Activated T-cell treated with anti-CD3 and anti-CD28 coated beads, Interleukin-2, amount 50 U/mL, for 24 hours (primary cell): ENCODE measurements at regions not wholly inside any gene's neighbourhood (a gene's known extent, or its start where the extent isn't known, plus 50 kb on each side); places are given as distances from the start of the nearest gene placed in this dataset.

Source experiments
- DNase-seq: peaks from one replicate; pipeline ENCODE4 v3.0.0-alpha.2; 2020
- H3K27ac Mint-ChIP-seq: 2 replicates; pipeline ENCODE4 v1.8.0; 2020; ENCODE audit warnings: mild to moderate bottlenecking, mixed read lengths
- H3K27me3 Mint-ChIP-seq: 2 replicates; pipeline ENCODE4 v1.8.0; 2020; ENCODE audit warnings: mixed read lengths
- H3K36me3 Mint-ChIP-seq: 2 replicates; pipeline ENCODE4 v1.8.0; 2020; ENCODE audit warnings: low read depth, mixed read lengths
- H3K4me1 Mint-ChIP-seq: 2 replicates; pipeline ENCODE4 v1.8.0; 2020; ENCODE audit warnings: low read depth, mixed read lengths
- H3K4me3 Mint-ChIP-seq: 2 replicates; pipeline ENCODE4 v1.8.0; 2020; ENCODE audit warnings: mild to moderate bottlenecking, moderate library complexity, mixed read lengths
- H3K9me3 Mint-ChIP-seq: 2 replicates; pipeline ENCODE4 v1.8.0; 2020; ENCODE audit warnings: mixed read lengths

DNA sequence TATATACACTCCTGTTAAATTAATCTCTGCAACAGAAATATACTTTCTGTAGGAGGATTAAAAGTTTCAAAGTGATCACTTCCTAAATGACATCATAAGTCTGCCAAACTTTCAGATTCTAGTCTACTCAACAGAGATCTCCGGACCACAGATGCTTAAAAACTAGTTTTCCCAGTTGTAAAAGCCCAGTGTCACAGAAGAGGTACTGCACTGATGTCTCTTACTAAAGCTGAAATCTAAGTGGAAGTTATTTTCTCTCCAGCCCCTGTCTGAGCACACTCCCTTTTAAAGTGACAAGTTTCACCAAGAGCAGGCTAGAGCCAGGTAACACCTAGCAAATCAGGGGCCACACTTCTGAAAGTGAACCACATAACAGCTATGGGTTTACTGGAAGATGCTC is 71.6 kb upstream of the DST start:
- Mint-ChIP-seq H3K27ac (no peak overlapping the region), H3K36me3 (no peaks in the 10 kb centered on the region), H3K27me3 (peaks cover 12% of the 10 kb centered on the region), H3K4me3 (no peak overlapping the region), H3K4me1 (peaks cover 1% of the 10 kb centered on the region), H3K9me3 (peaks cover 1% of the 10 kb centered on the region)
- no peak for DNase-seq

DNA sequence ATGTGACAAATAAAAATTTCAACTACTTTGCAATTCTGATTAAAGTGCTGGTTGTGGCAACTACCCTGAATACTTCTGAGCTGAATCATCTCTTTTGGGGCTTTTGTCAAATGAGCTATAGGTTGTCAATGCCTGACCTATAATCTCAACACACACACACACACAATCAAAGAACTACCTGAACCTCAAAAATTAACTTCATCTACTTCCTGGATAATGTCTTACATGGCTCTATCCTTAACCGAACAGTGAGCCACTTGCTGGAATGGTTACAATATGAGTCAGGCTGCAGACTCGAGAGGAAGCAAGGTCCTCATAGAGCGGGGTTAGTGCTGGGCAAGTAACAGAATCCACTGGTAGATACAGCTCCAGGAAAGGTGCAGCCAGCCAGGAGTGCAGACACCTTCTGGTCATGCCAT is 70.6 kb upstream of the DST start:
- H3K27me3 Mint-ChIP-seq = peaks cover 7% of the 10 kb centered on the region
- H3K9me3 Mint-ChIP-seq = no peaks in the 10 kb centered on the region
- no peaks in the 10 kb centered on the region for H3K36me3 Mint-ChIP-seq
- H3K27ac Mint-ChIP-seq = no peak overlapping the region
- H3K4me1 Mint-ChIP-seq = no peaks in the 10 kb centered on the region
- no peak for DNase-seq
- H3K4me3 Mint-ChIP-seq = no peak overlapping the region

DNA sequence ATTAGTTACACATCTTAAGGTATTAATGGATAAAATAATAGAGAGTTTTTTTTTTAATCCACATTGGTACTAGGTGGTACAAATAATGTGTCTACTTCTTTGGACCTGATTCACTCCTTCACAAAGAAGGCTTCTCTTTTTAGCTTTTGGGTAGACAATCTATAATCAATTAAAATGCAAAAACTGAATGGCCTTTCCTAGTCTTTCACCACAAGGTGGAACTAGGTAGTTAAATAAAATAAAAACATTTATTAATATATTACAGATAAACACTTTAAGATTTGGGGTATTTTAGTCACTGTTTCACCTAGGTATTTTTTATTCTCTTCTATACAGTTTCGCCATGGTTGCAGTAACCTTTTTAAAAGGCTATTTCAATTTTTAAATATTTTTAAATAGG is 68.3 kb upstream of the DST start:
- no peaks in the 10 kb centered on the region for H3K9me3 Mint-ChIP-seq
- peaks cover 3% of the 10 kb centered on the region for H3K27me3 Mint-ChIP-seq
- no peaks in the 10 kb centered on the region for H3K36me3 Mint-ChIP-seq
- no peak overlapping the region for H3K27ac Mint-ChIP-seq
- H3K4me3 Mint-ChIP-seq = no peak overlapping the region
- no peaks in the 10 kb centered on the region for H3K4me1 Mint-ChIP-seq
- DNase-seq = no peak

DNA sequence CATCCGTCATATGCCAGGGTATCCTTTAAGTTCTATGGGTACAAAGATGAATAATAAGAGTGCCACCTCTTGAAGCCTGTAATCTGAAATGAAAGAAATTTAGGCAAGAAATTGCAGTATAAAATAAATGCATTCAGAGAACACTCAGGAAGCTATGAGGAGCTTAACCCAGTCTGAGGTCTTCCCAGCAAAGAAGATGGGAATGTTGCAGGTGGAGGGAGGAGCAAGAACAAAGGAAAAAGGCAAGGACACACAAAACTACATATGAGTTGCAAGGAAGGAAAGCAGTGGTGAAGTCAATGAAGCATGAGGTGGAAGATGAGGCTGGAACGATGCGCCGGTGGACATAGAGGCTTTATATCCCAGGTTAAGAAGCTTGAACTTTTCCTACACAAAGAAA is 67.0 kb upstream of the DST start:
- Mint-ChIP-seq H3K27ac (no peak overlapping the region), H3K4me1 (no peaks in the 10 kb centered on the region), H3K9me3 (no peaks in the 10 kb centered on the region), H3K36me3 (no peaks in the 10 kb centered on the region), H3K4me3 (no peak overlapping the region), H3K27me3 (peaks cover 3% of the 10 kb centered on the region)
- DNase-seq = no peak

DNA sequence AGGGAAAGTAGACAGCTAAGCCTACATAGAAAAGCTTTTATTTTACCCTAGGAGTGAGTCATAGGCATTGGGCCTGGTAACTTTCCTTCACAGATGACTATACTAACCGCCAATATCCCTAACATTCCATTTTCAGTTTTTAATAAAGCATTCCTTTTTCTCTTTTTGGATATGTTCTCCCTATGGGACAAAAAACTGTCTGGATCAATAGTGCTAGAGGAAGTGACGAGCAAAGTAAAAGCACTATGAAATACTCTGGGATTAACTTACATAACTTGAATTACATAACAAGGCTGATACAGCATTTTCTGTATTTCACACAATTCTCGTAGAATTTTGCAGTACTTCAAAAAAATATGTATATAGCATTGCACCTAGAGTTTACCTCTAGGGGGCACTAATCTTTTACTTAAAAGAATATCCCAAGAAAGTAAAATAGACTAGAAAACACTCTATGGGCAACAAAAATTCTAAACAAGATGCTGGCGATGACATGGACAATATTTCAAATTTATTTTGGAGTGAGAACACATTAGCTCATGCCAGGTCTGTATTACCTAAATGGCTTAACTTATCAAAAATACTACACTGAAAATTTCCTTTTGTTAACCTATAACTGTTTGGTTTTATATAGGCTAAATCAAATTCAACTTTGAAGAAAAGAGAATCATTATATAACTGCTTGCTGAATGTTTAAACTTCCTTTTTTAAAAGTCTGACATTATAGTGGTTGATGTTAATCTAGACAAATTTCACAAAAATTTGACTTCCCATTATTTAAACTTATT is 66.3 kb upstream of the DST start:
- Mint-ChIP-seq H3K36me3 (no peaks in the 10 kb centered on the region), H3K9me3 (no peaks in the 10 kb centered on the region), H3K27ac (no peak overlapping the region), H3K4me3 (no peak overlapping the region), H3K27me3 (peaks cover 3% of the 10 kb centered on the region), H3K4me1 (no peaks in the 10 kb centered on the region)
- DNase-seq = no peak

DNA sequence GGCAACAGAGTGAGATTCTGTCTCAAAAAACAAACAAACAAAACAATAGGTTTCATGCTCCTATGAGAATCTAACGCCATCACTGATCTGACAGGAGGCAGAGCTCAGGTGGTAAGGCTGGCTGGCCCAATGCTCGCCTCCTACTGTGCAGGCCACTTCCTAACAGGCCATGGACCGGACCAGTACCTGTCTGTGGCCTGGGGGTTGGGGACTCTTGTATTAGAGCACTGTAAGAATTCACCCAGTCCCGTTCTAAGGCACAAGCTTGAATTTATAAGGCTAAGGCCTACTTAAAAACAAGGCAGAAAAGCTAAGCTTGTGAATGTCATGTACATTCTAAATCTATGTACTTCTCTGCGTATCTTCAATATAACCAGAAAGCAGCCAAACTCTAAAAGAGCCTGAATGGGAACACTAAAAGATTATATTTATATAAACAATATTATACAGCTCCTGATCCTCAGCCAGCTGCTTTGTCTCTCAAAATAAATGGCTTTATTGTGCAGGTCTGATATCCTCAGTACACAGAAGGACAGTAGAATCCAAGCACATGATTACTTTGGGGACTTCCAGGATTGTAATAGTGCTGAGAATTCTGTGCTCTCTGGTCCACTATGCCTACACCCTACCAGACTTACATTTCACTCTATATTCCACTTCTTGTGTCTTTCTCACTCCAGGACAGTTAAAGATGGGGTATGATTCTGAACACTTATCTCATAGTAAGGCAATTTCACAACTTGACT is 64.5 kb upstream of the DST start:
- no peaks in the 10 kb centered on the region for H3K36me3 Mint-ChIP-seq
- no peaks in the 10 kb centered on the region for H3K9me3 Mint-ChIP-seq
- H3K4me1 Mint-ChIP-seq = no peaks in the 10 kb centered on the region

DNA sequence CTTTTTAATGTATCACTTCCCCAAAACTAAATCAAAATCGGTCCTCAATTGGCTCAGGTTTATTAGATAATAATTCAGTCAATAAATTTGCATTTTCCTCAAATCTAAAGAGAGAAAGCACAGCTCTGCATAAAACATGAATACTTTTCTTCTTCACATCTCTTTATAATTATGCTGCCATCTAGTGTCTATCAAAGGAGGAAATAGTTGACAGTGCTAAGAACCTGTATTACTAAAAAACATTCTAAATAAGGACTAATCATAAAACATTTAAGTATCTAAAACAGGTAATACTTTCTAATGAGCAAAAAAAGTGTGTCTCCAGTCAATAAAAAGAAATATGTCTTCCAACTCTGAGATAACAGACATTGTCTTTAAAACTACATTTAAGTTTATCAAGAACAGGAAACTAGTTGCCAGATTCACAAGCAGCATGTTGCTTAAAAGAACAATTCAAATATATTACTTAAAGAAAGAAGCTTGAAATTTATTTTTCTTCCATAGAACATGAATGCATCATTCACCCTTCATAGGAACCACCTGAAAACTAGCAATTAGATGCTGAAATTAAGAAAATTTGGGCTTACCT is 56.5 kb upstream of the DST start:
- Mint-ChIP-seq H3K27ac (no peak overlapping the region), H3K27me3 (no peaks in the 10 kb centered on the region), H3K4me3 (no peak overlapping the region), H3K4me1 (no peaks in the 10 kb centered on the region), H3K36me3 (no peaks in the 10 kb centered on the region), H3K9me3 (no peaks in the 10 kb centered on the region)
- DNase-seq = no peak

More for the DNA sequence above, 64.5 kb upstream of the DST start:
- Mint-ChIP-seq H3K4me3 (no peak overlapping the region), H3K27me3 (peaks cover 3% of the 10 kb centered on the region), H3K27ac (no peak overlapping the region)
- DNase-seq = no peak

DNA sequence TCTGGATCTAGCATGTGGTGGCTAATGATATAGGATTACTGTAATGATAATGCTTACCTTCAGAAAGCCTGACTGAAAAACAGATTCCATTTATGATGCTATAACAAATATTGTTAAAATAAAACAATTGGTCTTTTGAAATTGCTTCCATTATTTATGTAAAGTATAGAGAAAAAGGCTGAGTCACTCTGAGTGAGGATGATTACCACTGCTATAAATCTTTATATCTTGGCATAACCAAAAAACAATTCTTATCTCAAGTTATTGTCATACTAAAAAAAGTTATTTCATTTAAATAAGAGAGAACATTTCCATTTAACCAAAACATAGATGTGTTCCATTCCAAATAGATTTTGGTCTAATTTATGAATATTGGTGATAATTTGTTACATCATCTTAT is 53.0 kb upstream of the DST start:
- Mint-ChIP-seq H3K4me1 (no peaks in the 10 kb centered on the region), H3K27ac (no peak overlapping the region), H3K36me3 (no peaks in the 10 kb centered on the region), H3K4me3 (no peak overlapping the region), H3K9me3 (no peaks in the 10 kb centered on the region), H3K27me3 (no peaks in the 10 kb centered on the region)
- DNase-seq = no peak

DNA sequence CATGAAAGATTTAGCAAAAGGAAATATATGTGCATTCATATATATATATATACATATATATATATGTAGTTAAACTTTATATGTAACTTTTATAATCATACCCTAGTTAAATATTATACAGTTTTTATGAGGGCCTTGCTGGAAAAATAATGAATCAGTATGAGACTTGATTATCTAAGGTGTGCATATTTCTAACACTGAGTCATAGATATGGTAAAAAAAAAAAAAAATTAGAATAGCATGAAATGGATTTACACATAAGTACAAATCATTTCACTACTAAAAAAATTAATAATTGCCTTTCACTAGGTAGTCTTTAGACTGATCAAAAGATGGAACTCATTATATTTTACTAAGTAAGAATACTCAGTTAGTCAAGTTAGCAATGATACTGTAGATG is 51.3 kb upstream of the DST start:
- Mint-ChIP-seq H3K36me3 (no peaks in the 10 kb centered on the region), H3K27ac (no peak overlapping the region), H3K4me3 (no peak overlapping the region), H3K27me3 (no peaks in the 10 kb centered on the region), H3K9me3 (no peaks in the 10 kb centered on the region), H3K4me1 (no peaks in the 10 kb centered on the region)
- no peak for DNase-seq

DNA sequence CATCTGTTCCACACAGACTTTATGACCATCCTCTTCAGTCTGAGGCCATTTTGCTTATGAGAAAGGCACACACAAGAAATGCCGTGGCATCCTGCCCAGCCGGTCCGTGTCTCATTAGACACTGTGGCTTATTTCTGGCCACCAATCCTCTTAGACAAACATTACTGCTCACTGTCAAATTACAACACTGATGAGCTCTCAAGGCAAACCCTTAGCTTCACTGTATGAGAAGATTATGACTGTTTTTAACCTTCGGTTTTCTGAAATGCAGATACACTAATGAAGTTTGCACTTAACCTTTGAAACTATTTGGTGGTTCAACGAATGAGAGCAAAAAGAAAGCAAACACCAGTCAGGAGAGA is 50.5 kb upstream of the DST start:
- Mint-ChIP-seq H3K9me3 (no peaks in the 10 kb centered on the region), H3K27ac (no peak overlapping the region), H3K27me3 (no peaks in the 10 kb centered on the region), H3K4me3 (no peak overlapping the region), H3K36me3 (no peaks in the 10 kb centered on the region), H3K4me1 (no peaks in the 10 kb centered on the region)
- no peak for DNase-seq

DNA sequence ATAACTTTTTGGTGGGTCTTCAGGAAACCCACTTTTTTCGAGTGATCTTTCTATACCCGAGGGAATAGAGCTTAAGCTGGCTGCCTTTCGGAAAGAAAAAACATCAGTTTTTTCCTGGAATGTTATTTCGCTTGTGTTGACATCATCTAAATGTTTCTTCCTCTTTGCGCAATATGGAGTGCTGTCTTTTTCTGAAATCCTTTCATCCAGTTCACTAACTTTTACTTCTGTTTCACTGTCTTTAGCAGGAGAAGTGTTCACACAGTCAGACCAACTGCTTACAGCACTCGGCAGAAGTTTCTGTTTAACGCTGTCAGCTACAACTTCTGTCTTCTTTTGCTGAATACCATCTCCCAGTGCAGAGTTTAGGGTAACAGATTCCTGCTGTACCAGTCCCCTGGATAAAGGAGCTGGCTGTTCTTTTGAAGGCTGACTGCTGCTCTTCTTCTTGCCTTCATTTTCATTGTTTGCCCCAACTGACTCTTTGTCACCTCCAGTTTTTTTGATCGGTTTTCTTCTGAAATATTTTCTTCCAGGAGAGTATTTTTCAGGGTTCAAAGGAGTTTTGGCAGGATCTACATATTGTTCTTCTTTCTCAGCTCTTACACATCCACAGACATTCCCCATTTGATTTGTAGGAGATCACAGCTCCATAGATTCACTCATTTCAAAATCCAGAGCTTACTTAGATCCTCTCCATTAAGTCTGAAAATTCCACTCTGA is 50.0 kb upstream of the DST start:
- no peak overlapping the region for H3K4me3 Mint-ChIP-seq
- DNase-seq = no peak
- no peaks in the 10 kb centered on the region for H3K27me3 Mint-ChIP-seq
- H3K36me3 Mint-ChIP-seq = no peaks in the 10 kb centered on the region
- no peaks in the 10 kb centered on the region for H3K4me1 Mint-ChIP-seq
- H3K27ac Mint-ChIP-seq = no peak overlapping the region
- H3K9me3 Mint-ChIP-seq = no peaks in the 10 kb centered on the region
